HL-60/S4 treated with retinoic acid at 250 ng/mL for 4 days and 3 days (cell line): ENCODE measurements at regions not wholly inside any gene's neighbourhood (a gene's known extent, or its start where the extent isn't known, plus 50 kb on each side); places are given as distances from the start of the nearest gene placed in this dataset.

ENCODE experiments used
- in situ Hi-C: fragments of 300-500 bp; cut with MboI; formaldehyde crosslinking; loops from 2 replicates; pipeline ENCODE4 v1.7.0; 2022; ENCODE audit warnings: low sequenced_read_pairs

GRCh38 chr19:28406966-28407365 lies 806.0 kb downstream of the UQCRFS1 start:
- in situ Hi-C loops: no loop called here

GRCh38 chr19:28405346-28405742 lies 807.6 kb downstream of the UQCRFS1 start:
- in situ Hi-C loops: no loop called here

GRCh38 chr19:28404472-28404871 lies 808.5 kb downstream of the UQCRFS1 start:
- in situ Hi-C loops: no loop called here

GRCh38 chr19:28403690-28404089 lies 809.3 kb downstream of the UQCRFS1 start:
- in situ Hi-C loops: no loop called here

GRCh38 chr19:28402701-28403290 lies 810.2 kb downstream of the UQCRFS1 start:
- in situ Hi-C loops: no loop called here

- in situ Hi-C loops: no loop called here
Measured at GRCh38 chr19:28401739-28402424, 811.1 kb downstream of the UQCRFS1 start.

- in situ Hi-C loops: no loop called here
Measured at GRCh38 chr19:28400953-28401671, 811.8 kb downstream of the UQCRFS1 start.

GRCh38 chr19:28399187-28399586 lies 813.8 kb downstream of the UQCRFS1 start:
- in situ Hi-C loops: no loop called here

- in situ Hi-C loops: no loop called here
Measured at GRCh38 chr19:28397800-28398199, 815.2 kb downstream of the UQCRFS1 start.

- in situ Hi-C loops: no loop called here
Measured at GRCh38 chr19:28397306-28397705, 815.6 kb downstream of the UQCRFS1 start.

- in situ Hi-C loops: no loop called here
Measured at GRCh38 chr19:28396287-28396831, 816.6 kb downstream of the UQCRFS1 start.

- in situ Hi-C loops: no loop called here
Measured at GRCh38 chr19:28394725-28395124, 818.2 kb downstream of the UQCRFS1 start.

GRCh38 chr19:28393574-28394336 lies 819.2 kb downstream of the UQCRFS1 start:
- in situ Hi-C loops: no loop called here

GRCh38 chr19:28388988-28389387 lies 824.0 kb downstream of the UQCRFS1 start:
- in situ Hi-C loops: no loop called here

- in situ Hi-C loops: no loop called here
Measured at GRCh38 chr19:28387507-28387906, 825.4 kb downstream of the UQCRFS1 start.

GRCh38 chr19:28386470-28386869 lies 826.5 kb downstream of the UQCRFS1 start:
- in situ Hi-C loops: no loop called here

GRCh38 chr19:28386066-28386465 lies 826.9 kb downstream of the UQCRFS1 start:
- in situ Hi-C loops: no loop called here

GRCh38 chr19:28377077-28377476 lies 835.9 kb downstream of the UQCRFS1 start:
- in situ Hi-C loops: no loop called here

GRCh38 chr19:28374971-28375370 lies 838.0 kb downstream of the UQCRFS1 start:
- in situ Hi-C loops: no loop called here

- in situ Hi-C loops: no loop called here
Measured at GRCh38 chr19:28372576-28373247, 840.2 kb downstream of the UQCRFS1 start.

GRCh38 chr19:28367146-28367545 lies 845.8 kb downstream of the UQCRFS1 start:
- in situ Hi-C loops: no loop called here
